GM21717 (cell line): ENCODE measurements at regions not wholly inside any gene's neighbourhood (a gene's known extent, or its start where the extent isn't known, plus 50 kb on each side); places are given as distances from the start of the nearest gene placed in this dataset.
"Not testable (repeated sequence)": the region's sequence is repeated elsewhere in the genome, so short reads cannot be mapped to it uniquely, and the experiment has no call there.

Experiments used
- ATAC-seq: cut with Tn5 transposase; IDR thresholded peaks from one replicate; pipeline ENCODE4 v1.9.1; 2021; ENCODE audit warnings: mild to moderate bottlenecking, moderate library complexity; ENCODE audit not compliant: unreplicated experiment

GRCh38 chr7:32765185-32765584 lies 126.4 kb downstream of the KBTBD2 start:
- ATAC-seq: no peak

GRCh38 chr7:32762925-32763293 lies 128.7 kb downstream of the KBTBD2 start:
- ATAC-seq: no peak

GRCh38 chr7:32762206-32762924 lies 129.2 kb downstream of the KBTBD2 start:
- not testable (repeated sequence) for ATAC-seq

GRCh38 chr7:32761451-32762205 lies 129.9 kb downstream of the KBTBD2 start:
- ATAC-seq: no peak

- not testable (repeated sequence) for ATAC-seq
These were observed 130.8 kb downstream of the KBTBD2 start for GRCh38 chr7:32760755-32761154.

- not testable (repeated sequence) for ATAC-seq
These were observed 131.7 kb downstream of the KBTBD2 start for GRCh38 chr7:32759859-32760258.

GRCh38 chr7:32753872-32754271 lies 137.7 kb downstream of the KBTBD2 start:
- not testable (repeated sequence) for ATAC-seq

- not testable (repeated sequence) for ATAC-seq
These were observed 143.2 kb downstream of the KBTBD2 start for GRCh38 chr7:32748337-32748736.

- ATAC-seq: not testable (repeated sequence)
These were observed 144.0 kb downstream of the KBTBD2 start for GRCh38 chr7:32747443-32748148.

GRCh38 chr7:32741853-32742476 lies 149.6 kb downstream of the KBTBD2 start:
- not testable (repeated sequence) for ATAC-seq

- not testable (repeated sequence) for ATAC-seq
These were observed 151.8 kb downstream of the KBTBD2 start for GRCh38 chr7:32739749-32740148.

GRCh38 chr7:32738390-32738789 lies 153.2 kb downstream of the KBTBD2 start:
- not testable (repeated sequence) for ATAC-seq

- not testable (repeated sequence) for ATAC-seq
These were observed 158.8 kb downstream of the KBTBD2 start for GRCh38 chr7:32732767-32733166.

GRCh38 chr7:32729335-32729675 lies 162.3 kb downstream of the KBTBD2 start:
- not testable (repeated sequence) for ATAC-seq

GRCh38 chr7:32728412-32729334 lies 162.9 kb downstream of the KBTBD2 start:
- peak; percentile 66 for ATAC-seq

GRCh38 chr7:32727483-32728411 lies 163.8 kb downstream of the KBTBD2 start:
- ATAC-seq: peak; percentile 68

- ATAC-seq: not testable (repeated sequence)
These were observed 168.7 kb downstream of the KBTBD2 start for GRCh38 chr7:32722837-32723236.

GRCh38 chr7:32694182-32694581 lies 197.4 kb downstream of the KBTBD2 start:
- no peak for ATAC-seq
